ENCODE measurements at regions not wholly inside any gene's neighbourhood (a gene's known extent, or its start where the extent isn't known, plus 50 kb on each side); places are given as distances from the start of the nearest gene placed in this dataset.

GRCh38 chr14:104326848-104327247, 188.5 kb downstream of the KIF26A start:
- no peak for TF ChIP-seq CTCF (conservative IDR thresholded peaks at IDR 0.05; ENCODE audit: low read depth, low read length)
- DNase-seq (ENCODE audit: low read depth): no peak
- H3K4me3 ChIP-seq (ENCODE audit: low read depth, low read length): no peak overlapping the region

DNA sequence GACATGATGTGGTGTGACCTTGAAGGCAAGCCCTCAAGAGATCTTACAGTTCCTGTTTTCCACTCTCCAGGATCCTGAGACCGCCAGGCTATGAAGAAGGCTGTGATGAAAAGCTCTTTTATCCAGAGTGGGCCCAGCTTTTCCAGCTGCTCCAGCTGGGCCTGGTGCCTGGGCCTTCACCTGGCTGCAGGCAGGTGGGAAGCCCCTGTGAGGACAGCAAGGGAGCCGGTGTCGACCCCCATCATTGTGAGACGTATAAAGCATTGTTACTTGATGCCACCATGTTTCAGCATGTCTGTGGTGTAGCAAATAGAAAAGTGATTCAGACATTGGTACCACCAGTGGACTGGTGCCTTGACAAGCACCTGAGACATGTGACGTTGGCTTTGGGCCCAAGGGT, 190.2 kb downstream of the KIF26A start:
- no peak for DNase-seq (ENCODE audit: low read depth)
- TF ChIP-seq CTCF (conservative IDR thresholded peaks at IDR 0.05; ENCODE audit: low read depth, low read length): no peak
- no peak overlapping the region for H3K4me3 ChIP-seq (ENCODE audit: low read depth, low read length)

- no peak overlapping the region for H3K4me3 ChIP-seq (ENCODE audit: low read depth, low read length)
- DNase-seq (ENCODE audit: low read depth): no peak
- TF ChIP-seq CTCF (conservative IDR thresholded peaks at IDR 0.05; ENCODE audit: low read depth, low read length): no peak
Measured at GRCh38 chr14:104329793-104330192, 191.4 kb downstream of the KIF26A start.

GRCh38 chr14:104331871-104332605, 193.7 kb downstream of the KIF26A start:
- TF ChIP-seq CTCF (conservative IDR thresholded peaks at IDR 0.05; ENCODE audit: low read depth, low read length): no peak
- DNase-seq (ENCODE audit: low read depth): no peak
- H3K4me3 ChIP-seq (ENCODE audit: low read depth, low read length): no peak overlapping the region

DNA sequence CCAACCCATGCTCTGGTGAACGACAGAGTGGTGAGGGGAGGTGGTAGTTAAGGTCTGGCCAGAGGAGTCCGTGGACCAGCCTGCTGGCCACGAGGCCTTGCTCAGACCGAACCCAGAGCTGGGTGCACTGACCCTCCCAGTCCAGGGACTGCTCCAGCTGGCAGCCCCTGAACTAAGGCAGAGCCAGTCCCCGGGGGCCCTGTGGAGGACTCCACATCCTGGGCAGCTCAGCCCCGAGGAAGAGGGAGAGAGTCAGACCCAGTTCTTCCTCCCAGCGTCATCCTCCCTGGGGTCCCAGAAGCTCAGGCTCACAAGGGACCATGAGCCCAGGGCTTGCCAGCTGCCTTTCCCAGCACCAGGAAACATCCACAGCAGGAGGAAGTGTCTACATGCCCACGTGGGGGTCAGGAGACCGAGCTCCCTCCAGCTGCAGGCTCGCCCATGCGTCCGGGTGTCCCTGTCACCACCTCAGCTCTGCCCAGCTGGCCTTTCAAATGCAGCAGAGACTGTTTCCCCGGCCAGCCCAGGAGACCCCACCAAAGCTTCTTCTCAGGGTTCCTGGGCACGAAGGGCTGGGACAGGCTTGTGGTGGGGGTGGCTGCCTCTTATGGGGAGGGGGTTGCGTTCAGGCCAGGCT, 194.4 kb downstream of the KIF26A start:
- TF ChIP-seq CTCF (conservative IDR thresholded peaks at IDR 0.05; ENCODE audit: low read depth, low read length): no peak
- DNase-seq (ENCODE audit: low read depth): no peak
- H3K4me3 ChIP-seq (ENCODE audit: low read depth, low read length): no peak overlapping the region

GRCh38 chr14:104333646-104334423, 195.4 kb downstream of the KIF26A start:
- no peak overlapping the region for H3K4me3 ChIP-seq (ENCODE audit: low read depth, low read length)
- DNase-seq (ENCODE audit: low read depth): no peak
- no peak for TF ChIP-seq CTCF (conservative IDR thresholded peaks at IDR 0.05; ENCODE audit: low read depth, low read length)

All from epithelial cell of proximal tubule (primary cell).